DMS 273 treated with DMSO at 0.1 percent for 48 hours (cell line): ENCODE measurements at regions not wholly inside any gene's neighbourhood (a gene's known extent, or its start where the extent isn't known, plus 50 kb on each side); places are given as distances from the start of the nearest gene placed in this dataset.

Experiments used
- DNase-seq: peaks from one replicate; lab custom pipeline; 2025; lab: John Stamatoyannopoulos, UW

DNA sequence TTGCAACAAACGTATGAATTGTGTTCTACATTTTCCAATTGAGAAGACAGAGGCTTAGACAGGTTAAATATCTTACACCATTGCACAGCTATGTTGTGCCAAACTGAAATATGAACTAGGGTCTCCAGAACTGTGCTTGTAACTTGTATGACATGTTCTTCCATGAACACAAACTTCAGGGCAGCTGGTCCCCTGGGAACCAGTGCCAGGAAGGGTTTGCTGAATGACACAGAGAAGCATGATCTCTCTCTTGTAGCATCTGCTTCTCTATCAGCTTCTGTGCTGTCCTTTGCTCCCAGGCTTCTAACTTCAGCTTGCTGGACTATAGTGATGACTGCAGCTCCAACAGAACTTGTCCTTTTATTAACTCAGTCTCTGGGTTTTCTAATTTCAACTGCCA lies 385.5 kb downstream of the SIPA1L2 start:
- no peak for DNase-seq

- DNase-seq = no peak
These were observed 389.9 kb downstream of the SIPA1L2 start for GRCh38 chr1:232239998-232240397.

GRCh38 chr1:232239522-232239921 lies 390.4 kb downstream of the SIPA1L2 start:
- DNase-seq = no peak

DNA sequence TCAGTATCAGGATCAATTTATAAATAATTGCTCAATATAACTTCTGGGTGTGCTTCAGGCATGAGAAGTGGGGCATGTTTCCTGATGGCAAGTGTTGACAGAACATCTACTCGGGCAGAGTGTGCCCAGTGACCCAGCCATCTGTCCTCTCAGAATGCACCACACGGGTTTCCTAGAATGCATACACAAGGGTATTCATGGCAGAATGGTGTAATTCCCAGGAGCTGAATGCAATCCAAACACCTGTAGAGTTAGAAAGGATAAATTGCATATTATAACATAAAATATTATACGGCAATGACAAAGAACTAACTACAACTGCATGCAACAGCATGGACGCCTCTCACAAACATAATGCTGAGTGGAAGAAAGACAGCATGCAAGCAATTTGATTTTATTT lies 391.9 kb downstream of the SIPA1L2 start:
- no peak for DNase-seq

GRCh38 chr1:232227306-232227705 lies 402.6 kb downstream of the SIPA1L2 start:
- no peak for DNase-seq

- no peak for DNase-seq
These were observed 403.7 kb downstream of the SIPA1L2 start for GRCh38 chr1:232226197-232226712.

- no peak for DNase-seq
These were observed 404.4 kb downstream of the SIPA1L2 start for GRCh38 chr1:232225336-232226131.

DNA sequence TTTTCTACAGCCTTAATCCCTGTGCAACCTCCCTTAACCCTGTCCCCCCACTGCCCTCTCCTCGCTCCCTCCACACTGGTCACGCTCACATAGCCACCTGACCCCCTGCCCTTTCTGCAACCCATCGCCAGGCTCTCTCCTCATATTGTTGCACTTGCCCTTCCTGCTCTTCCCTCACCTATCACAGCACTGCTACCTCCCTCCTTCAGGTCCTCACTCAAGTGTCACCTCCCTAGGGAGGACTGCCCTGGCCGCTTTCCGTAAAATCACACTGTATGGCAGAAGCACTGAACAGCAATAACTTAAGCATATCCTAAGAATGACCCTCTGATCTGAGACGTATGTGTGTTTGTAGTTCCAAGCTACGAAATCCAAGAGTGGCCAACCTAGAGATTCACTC lies 406.0 kb downstream of the SIPA1L2 start:
- no peak for DNase-seq

- DNase-seq = no peak
These were observed 406.7 kb downstream of the SIPA1L2 start for GRCh38 chr1:232223183-232223708.

GRCh38 chr1:232222614-232223013 lies 407.3 kb downstream of the SIPA1L2 start:
- DNase-seq = no peak

DNA sequence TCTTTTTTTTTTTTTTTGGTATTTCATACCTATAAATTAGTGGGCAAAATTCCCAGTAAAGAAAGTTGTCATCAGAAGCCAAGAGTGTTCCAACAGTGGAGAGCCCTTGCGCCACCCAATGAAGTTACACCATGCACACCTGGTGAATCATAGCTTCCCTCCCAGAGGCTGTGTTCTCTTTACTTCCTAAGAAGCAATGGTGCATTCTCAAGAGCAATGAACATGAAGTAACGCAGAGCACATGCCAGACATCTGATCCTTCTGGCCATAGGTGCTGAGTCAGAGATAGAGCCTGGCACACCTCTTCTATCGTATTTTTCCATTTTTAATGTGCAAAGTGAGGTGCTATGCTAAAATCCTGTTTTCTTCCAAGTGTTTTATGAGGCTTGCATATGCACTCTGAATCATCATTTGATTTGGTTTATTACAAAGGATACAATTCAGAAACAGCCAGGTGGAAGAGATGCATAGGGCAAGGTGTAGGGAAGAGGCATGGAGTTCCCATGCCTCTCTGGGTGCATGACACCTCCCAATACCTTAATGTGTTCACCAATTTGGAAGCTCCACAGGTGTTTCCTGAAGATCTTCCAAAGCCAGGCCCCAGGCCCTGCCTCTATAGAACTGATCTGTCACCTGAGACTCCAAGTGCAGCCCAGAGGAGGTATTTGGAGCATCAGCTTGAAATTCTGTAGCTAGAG lies 408.0 kb downstream of the SIPA1L2 start:
- no peak for DNase-seq

DNA sequence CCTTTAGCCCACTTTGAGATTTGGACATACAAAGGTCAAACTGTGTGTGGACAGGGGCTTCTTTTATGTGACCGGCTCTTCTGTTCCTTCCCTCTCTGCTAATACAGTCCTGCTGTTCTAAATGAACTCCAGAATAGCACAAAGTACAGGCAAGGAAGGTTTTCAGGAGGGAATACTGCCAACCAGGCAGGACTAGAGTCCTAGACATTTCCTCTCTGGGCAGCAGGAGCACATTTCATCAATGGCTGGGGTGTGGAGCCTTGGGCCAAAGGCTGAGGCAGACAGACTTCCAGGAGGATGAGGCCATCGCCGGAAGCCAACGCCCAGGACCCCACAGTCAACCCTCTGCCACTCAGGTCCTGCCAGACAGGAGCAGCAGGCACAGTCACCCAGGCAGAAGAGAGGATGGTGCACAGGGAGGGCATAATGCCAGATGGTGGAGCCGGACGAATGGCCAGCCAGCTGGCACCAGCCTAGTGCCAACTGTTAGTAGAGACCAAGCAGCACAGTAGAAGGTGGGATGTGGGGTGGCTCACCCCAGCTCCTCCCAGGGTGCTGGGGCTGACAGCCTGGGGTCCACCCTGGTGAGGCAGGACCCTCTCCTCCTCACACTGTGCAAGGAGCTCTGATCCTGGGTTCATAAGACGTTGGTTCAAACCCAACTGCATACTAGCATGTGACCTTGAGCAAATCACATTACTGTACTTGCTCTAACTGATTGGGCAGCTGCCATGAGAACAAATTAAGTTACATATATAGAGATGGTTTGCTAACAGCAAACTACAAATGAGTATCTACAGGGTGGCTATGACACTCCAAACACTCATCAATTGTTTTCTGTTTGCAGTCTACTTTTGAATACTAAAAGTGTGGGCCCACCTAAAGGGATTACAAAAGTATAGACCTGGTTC lies 410.7 kb downstream of the SIPA1L2 start:
- peak; percentile 83 for DNase-seq

GRCh38 chr1:232213928-232214327 lies 416.0 kb downstream of the SIPA1L2 start:
- DNase-seq = no peak

- no peak for DNase-seq
These were observed 417.7 kb downstream of the SIPA1L2 start for GRCh38 chr1:232212253-232212652.

GRCh38 chr1:232211149-232211548 lies 418.8 kb downstream of the SIPA1L2 start:
- DNase-seq = no peak

DNA sequence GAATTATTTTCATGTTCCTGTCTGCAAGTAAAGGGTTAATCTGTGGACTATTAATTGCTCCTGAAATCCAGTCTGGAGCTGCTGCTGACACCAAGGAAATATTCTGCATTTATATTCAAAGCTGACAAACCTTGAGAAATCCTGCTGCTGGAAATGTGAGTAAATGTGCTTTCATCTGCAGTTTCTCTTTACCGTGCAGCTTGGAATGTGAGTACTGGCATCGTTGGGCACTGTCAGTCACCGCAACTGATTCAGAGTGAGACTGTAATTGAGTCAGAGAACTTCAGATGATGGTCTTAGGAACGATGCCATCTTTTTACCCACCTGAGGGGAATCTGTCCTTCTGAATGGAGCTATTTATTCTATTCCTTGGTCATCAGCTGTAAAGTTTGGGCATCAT lies 420.6 kb downstream of the SIPA1L2 start:
- DNase-seq = no peak

- DNase-seq = no peak
These were observed 422.7 kb downstream of the SIPA1L2 start for GRCh38 chr1:232207073-232207866.

DNA sequence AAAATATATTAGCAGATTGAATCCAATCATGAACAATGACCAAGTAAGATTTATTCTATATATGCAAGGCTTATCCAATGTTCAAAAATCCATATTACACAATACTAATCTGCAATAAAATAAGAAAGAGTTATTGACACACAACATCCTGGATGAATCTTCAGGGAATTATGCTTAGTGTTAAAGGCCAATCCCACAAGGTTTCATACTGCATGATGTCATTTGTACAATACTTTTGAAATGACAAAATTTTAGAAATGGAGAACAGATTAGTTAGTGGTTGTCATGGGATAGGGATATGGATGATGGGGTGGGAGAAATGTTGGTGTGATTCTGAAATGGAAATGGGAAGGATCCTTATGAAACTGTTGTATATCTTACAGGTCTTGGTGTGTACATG lies 425.7 kb downstream of the SIPA1L2 start:
- no peak for DNase-seq

DNA sequence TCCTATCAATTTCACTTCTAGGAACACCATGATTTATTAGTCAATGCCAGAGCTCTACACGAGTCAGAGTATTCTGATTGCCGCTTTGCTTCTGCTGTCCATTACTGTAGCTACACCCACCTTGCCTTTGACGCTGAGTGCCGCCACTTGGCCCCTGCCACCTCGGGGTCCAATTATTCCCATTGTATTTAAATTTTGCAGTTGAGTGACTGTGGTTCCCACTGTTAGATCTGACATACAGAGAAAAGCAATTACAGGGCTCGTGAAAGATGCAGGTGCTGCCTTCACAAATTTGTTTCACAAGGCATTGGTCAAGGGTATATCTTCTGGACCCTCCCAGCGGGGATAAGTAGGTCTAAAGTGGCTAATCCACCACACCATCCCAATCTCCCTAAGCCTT lies 428.9 kb downstream of the SIPA1L2 start:
- DNase-seq = no peak

GRCh38 chr1:232196042-232196441 lies 433.9 kb downstream of the SIPA1L2 start:
- no peak for DNase-seq

GRCh38 chr1:232194424-232194823 lies 435.5 kb downstream of the SIPA1L2 start:
- no peak for DNase-seq
